GM23338 (cell line): ENCODE measurements at regions not wholly inside any gene's neighbourhood (a gene's known extent, or its start where the extent isn't known, plus 50 kb on each side); places are given as distances from the start of the nearest gene placed in this dataset.

ENCODE experiments used
- ATAC-seq: fragments of 200-7000 bp; cut with Tn5 transposase; 3 replicates; pipeline ENCODE4 v1.9.1; 2020
- DNase-seq: peaks from one replicate; pipeline ENCODE4 v3.0.0-alpha.2; 2015; ENCODE audit warnings: low spot score
- H2AFZ ChIP-seq: fragments of 200-600 bp; sonication (generic); 2 replicates; pipeline ENCODE4 v1.8.0; 2016; ENCODE audit warnings: antibody characterized with exemption, mild to moderate bottlenecking, moderate library complexity
- H3F3A ChIP-seq: fragments of 200-600 bp; sonication (generic); replicated peaks from 2 replicates; pipeline ENCODE4 v1.8.0; 2017; ENCODE audit warnings: antibody characterized with exemption, mixed run types, low read depth
- H3K27ac ChIP-seq: fragments of 200-600 bp; sonication (generic); 2 replicates; pipeline ENCODE4 v1.6.1; 2016; ENCODE audit warnings: low read depth
- H3K27me3 ChIP-seq: fragments of 200-600 bp; sonication (generic); 2 replicates; pipeline ENCODE4 v1.8.0; 2016; ENCODE audit warnings: mild to moderate bottlenecking, mixed run types, moderate library complexity; ENCODE audit not compliant: insufficient read depth
- H3K36me3 ChIP-seq: fragments of 200-600 bp; sonication (generic); 2 replicates; pipeline ENCODE4 v1.8.0; 2016; ENCODE audit warnings: mild to moderate bottlenecking; ENCODE audit not compliant: insufficient read depth
- H3K4me1 ChIP-seq: fragments of 200-600 bp; sonication (generic); 2 replicates; pipeline ENCODE4 v1.8.0; 2016; ENCODE audit warnings: mild to moderate bottlenecking, moderate library complexity; ENCODE audit not compliant: insufficient read depth
- H3K4me2 ChIP-seq: fragments of 200-600 bp; sonication (generic); 2 replicates; pipeline ENCODE4 v1.7.1; 2017; ENCODE audit warnings: mixed run types
- H3K4me3 ChIP-seq: fragments of 200-600 bp; sonication (generic); 2 replicates; pipeline ENCODE4 v1.6.1; 2016; ENCODE audit warnings: mixed run types
- H3K79me2 ChIP-seq: fragments of 200-600 bp; sonication (generic); replicated peaks from 2 replicates; pipeline ENCODE4 v1.8.0; 2017; ENCODE audit warnings: mild to moderate bottlenecking; ENCODE audit not compliant: insufficient read depth
- H3K9me2 ChIP-seq: fragments of 200-600 bp; sonication (generic); 2 replicates; pipeline ENCODE4 v1.8.0; 2017; ENCODE audit not compliant: insufficient read depth
- H4K20me1 ChIP-seq: fragments of 200-600 bp; sonication (generic); replicated peaks from 2 replicates; pipeline ENCODE4 v1.8.0; 2017; ENCODE audit warnings: mild to moderate bottlenecking; ENCODE audit not compliant: insufficient read depth
- H3K27ac Mint-ChIP-seq: 2 replicates; pipeline ENCODE4 v1.8.0; 2020; ENCODE audit warnings: inconsistent platforms, mild to moderate bottlenecking, moderate library complexity, mixed read lengths
- H3K27me3 Mint-ChIP-seq: 3 replicates; pipeline ENCODE4 v1.8.0; 2022; ENCODE audit warnings: low read depth, mild to moderate bottlenecking, moderate library complexity, mixed read lengths, inconsistent platforms; ENCODE audit not compliant: insufficient read depth, poor library complexity
- H3K36me3 Mint-ChIP-seq: 3 replicates; pipeline ENCODE4 v1.8.0; 2021; ENCODE audit warnings: low read depth, mild to moderate bottlenecking, inconsistent platforms, moderate library complexity, mixed read lengths
- H3K4me1 Mint-ChIP-seq: 3 replicates; pipeline ENCODE4 v1.8.0; 2020; ENCODE audit warnings: mild to moderate bottlenecking, inconsistent platforms, mixed read lengths
- H3K4me3 Mint-ChIP-seq: 3 replicates; pipeline ENCODE4 v1.8.0; 2021; ENCODE audit warnings: moderate library complexity, mild to moderate bottlenecking, inconsistent platforms, mixed read lengths
- H3K9me3 Mint-ChIP-seq: 3 replicates; pipeline ENCODE4 v1.8.0; 2020; ENCODE audit warnings: moderate library complexity, mild to moderate bottlenecking, inconsistent platforms, mixed read lengths
- CTCF ChIP-seq, 2 experiments: fragments of 200-600 bp in 1 of 2; sonication (generic) in 1 of 2; conservative IDR thresholded peaks; 2 replicates each; pipeline versions ENCODE4 v1.5.1 to v1.6.1; 2016 to 2017; ENCODE audit warnings: antibody characterized with exemption in 2 of 2, low read depth in 2 of 2, mild to moderate bottlenecking in 2 of 2, moderate library complexity in 1 of 2
- ETS1 ChIP-seq: IDR thresholded peaks from 2 replicates; pipeline ENCODE4 v1.6.1; 2016; ENCODE audit warnings: antibody characterized with exemption
- EZH2phosphoT487 ChIP-seq: fragments of 200-600 bp; sonication (generic); IDR thresholded peaks from one replicate; pipeline ENCODE4 v1.8.1; 2018; ENCODE audit warnings: antibody characterized with exemption; ENCODE audit not compliant: unreplicated experiment
- JUNB ChIP-seq: IDR thresholded peaks from one replicate; pipeline ENCODE4 v1.6.1; 2016; ENCODE audit warnings: antibody characterized with exemption; ENCODE audit not compliant: unreplicated experiment
- REST ChIP-seq: IDR thresholded peaks from one replicate; pipeline ENCODE4 v1.6.1; 2018; ENCODE audit warnings: antibody characterized with exemption; ENCODE audit not compliant: unreplicated experiment
- STAT1 ChIP-seq: IDR thresholded peaks from one replicate; pipeline ENCODE4 v1.6.1; 2016; ENCODE audit warnings: antibody characterized with exemption; ENCODE audit not compliant: unreplicated experiment
- ZNF114 ChIP-seq: fragments of 250-450 bp; sonication (Bioruptor Pico); IDR thresholded peaks from 2 replicates; pipeline ENCODE4 v1.5.0; 2020; ENCODE audit warnings: mild to moderate bottlenecking, moderate library complexity
- ZNF462 ChIP-seq: fragments of 250-450 bp; sonication (Bioruptor Pico); IDR thresholded peaks from 2 replicates; pipeline ENCODE4 v1.5.0; 2020; ENCODE audit warnings: mild to moderate bottlenecking, moderate library complexity

GRCh38 chr6:166813461-166813860 is 142.9 kb downstream of the RNASET2 start:
- H3K36me3 Mint-ChIP-seq, result no peaks in the 10 kb centered on the region
- Histone ChIP-seq H3K36me3 (no peaks in the 10 kb centered on the region), H3K27ac (no peak overlapping the region), H3K4me1 (no peaks in the 10 kb centered on the region), H3K79me2 (no peaks in the 10 kb centered on the region), H2AFZ (no peak overlapping the region), H3K9me2 (no peaks in the 10 kb centered on the region), H3K27me3 (no peaks in the 10 kb centered on the region), H3F3A (no peaks in the 10 kb centered on the region), H3K4me2 (no peak overlapping the region), H4K20me1 (no peaks in the 10 kb centered on the region; the same call in 1 of the 2 replicates), H3K4me3 (no peak overlapping the region)
- no peaks in the 10 kb centered on the region; the same call in 2 of the 3 replicates for H3K9me3 Mint-ChIP-seq
- H3K4me3 Mint-ChIP-seq, result no peak overlapping the region
- H3K27ac Mint-ChIP-seq, result no peak overlapping the region
- no peaks in the 10 kb centered on the region for H3K4me1 Mint-ChIP-seq
- TF ChIP-seq CTCF (conservative IDR thresholded peaks at IDR 0.05; ENCODE audit: low read depth in 2 of 2), result no peak
- no peak for TF ChIP-seq ETS1
- TF ChIP-seq ZNF114 (CRISPR knock-in tag), result no peak
- no peak for TF ChIP-seq EZH2phosphoT487
- no peak for TF ChIP-seq STAT1
- no peak for TF ChIP-seq REST
- TF ChIP-seq ZNF462 (CRISPR knock-in tag), result no peak
- TF ChIP-seq JUNB, result no peak
- DNase-seq, result no peak
- ATAC-seq, result no peak
- H3K27me3 Mint-ChIP-seq, result no peaks in the 10 kb centered on the region
